ENCODE measurements at regions not wholly inside any gene's neighbourhood (a gene's known extent, or its start where the extent isn't known, plus 50 kb on each side); places are given as distances from the start of the nearest gene placed in this dataset.

DNA sequence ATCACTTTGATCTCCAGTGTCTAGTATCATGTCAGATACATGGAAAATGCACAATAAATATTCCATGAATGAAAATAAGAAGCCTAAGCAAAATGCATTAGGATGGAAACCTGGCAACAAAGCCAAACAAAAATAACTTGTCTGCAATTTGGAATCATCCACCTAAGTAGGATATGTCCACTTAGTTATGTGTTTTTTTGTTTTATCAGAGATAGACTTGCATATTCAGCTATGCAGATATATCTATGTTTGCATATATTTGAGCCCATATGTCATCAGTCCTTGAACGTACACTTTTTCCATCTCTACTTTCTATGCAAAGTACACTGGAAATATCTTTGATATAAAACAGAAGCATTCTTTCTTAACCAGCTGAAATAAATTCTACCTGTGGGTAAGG is 707.1 kb downstream of the EFNA5 start:
- no peak for DNase-seq (ENCODE audit: extremely low read depth, low read depth)
- no peak overlapping the region for H3K4me3 ChIP-seq (replicated peaks; ENCODE audit: low read depth, low read length)
- TF ChIP-seq, protein P1, sequence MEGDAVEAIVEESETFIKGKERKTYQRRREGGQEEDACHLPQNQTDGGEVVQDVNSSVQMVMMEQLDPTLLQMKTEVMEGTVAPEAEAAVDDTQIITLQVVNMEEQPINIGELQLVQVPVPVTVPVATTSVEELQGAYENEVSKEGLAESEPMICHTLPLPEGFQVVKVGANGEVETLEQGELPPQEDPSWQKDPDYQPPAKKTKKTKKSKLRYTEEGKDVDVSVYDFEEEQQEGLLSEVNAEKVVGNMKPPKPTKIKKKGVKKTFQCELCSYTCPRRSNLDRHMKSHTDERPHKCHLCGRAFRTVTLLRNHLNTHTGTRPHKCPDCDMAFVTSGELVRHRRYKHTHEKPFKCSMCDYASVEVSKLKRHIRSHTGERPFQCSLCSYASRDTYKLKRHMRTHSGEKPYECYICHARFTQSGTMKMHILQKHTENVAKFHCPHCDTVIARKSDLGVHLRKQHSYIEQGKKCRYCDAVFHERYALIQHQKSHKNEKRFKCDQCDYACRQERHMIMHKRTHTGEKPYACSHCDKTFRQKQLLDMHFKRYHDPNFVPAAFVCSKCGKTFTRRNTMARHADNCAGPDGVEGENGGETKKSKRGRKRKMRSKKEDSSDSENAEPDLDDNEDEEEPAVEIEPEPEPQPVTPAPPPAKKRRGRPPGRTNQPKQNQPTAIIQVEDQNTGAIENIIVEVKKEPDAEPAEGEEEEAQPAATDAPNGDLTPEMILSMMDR (IDR thresholded peaks at IDR 0.05; ENCODE audit: low read depth, low read length, missing control alignments) = no peak

DNA sequence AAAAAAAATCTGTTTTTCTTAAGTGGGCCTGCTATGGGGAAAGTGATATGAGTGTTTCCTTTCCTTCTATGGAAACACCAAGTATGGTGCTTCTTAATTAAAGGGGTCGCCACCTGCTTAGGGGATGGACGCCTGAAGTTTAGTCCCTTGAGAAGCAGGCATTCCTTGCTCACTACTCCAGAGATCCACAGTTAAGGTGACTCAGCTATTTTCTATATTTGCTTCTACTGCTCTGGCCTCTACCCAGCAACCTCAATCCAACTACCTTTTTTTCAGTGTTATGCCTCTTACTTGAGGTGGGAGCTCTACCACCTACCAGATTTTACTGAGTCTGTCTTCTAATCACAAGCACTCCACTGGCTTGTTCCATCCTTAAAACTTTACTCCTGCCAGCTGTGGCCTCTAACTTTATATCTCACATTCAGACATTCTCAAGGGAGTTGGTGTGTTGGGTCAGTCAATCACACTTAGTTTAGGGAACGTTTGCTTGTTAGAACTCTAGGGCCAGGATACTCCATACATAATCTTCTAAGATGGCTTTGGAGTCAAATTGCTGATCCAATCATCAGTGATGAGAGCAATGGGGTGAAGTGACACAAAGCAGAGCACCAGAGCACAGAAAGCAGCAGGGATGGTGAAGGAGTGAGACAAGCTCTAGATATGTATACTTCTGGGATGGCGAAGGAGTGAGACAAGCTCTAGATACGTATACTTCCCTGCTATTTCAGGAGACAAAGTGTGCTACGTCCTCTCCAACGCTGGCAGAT is 708.1 kb downstream of the EFNA5 start:
- no peak for DNase-seq (ENCODE audit: extremely low read depth, low read depth)
- no peak overlapping the region for H3K4me3 ChIP-seq (replicated peaks; ENCODE audit: low read depth, low read length)
- TF ChIP-seq, protein P1 (IDR thresholded peaks at IDR 0.05; ENCODE audit: low read depth, low read length, missing control alignments) = no peak

DNA sequence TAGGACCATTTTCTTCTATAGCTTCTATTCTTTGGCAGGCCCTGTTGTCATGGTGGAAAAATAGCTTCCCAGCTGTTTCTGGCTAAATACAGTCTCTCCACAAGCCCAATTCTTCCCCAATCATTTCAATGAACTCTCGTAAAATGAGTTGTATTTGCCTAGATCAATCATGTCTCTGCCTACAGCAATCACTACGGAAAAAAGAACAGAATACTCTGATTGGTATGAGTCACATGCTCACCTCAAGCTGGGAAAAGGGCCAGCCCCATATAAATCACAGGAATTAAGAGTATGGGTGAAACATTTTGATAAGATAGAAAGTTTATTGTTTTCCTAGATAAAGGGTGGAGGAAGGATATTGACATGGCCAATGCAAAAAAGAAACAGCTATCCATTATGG is 711.4 kb downstream of the EFNA5 start:
- DNase-seq (ENCODE audit: extremely low read depth, low read depth) = no peak
- TF ChIP-seq, protein P1 (IDR thresholded peaks at IDR 0.05; ENCODE audit: low read depth, low read length, missing control alignments) = no peak
- H3K4me3 ChIP-seq (replicated peaks; ENCODE audit: low read depth, low read length) = no peak overlapping the region

DNA sequence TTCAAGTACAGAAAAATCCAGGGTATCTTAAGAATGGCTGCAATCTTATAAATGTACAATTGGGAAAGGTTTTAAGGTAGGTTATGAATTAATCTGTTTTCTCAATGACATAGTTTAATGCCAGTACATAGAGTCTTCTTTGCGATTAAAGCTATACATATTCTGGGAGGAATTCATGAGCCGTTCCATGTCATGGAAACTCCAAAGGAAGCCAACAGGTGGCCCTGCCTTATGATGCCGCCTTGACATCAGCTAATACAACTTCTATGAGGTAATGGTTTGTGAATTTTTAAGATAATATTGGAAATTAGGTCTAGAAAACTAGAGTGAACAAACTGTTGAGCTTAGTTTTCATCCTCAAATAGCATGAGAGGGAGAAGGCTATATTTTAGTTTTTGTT is 713.4 kb downstream of the EFNA5 start:
- DNase-seq (ENCODE audit: extremely low read depth, low read depth) = no peak
- TF ChIP-seq, protein P1 (IDR thresholded peaks at IDR 0.05; ENCODE audit: low read depth, low read length, missing control alignments) = no peak
- no peak overlapping the region for H3K4me3 ChIP-seq (replicated peaks; ENCODE audit: low read depth, low read length)

DNA sequence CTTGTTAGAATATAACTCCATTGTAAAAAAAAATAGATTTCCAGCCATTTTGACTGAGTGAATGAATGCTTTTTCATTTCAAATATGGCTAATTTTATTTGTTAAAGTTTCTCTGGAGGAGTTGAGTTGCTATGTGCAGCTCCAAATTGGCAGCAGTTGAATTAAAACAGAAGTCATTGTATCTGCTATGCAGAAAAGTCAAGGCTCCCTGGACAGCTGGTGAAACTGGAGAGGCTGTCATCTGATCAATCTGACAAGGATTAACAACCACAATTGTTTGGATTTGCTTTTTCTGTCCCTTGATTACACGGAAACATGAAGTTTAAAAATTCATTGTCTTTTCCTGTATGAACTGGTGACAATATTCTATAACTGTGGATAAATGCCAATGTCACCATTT is 713.9 kb downstream of the EFNA5 start:
- H3K4me3 ChIP-seq (replicated peaks; ENCODE audit: low read depth, low read length) = no peak overlapping the region
- TF ChIP-seq, protein P1 (IDR thresholded peaks at IDR 0.05; ENCODE audit: low read depth, low read length, missing control alignments) = no peak
- DNase-seq (ENCODE audit: extremely low read depth, low read depth) = no peak

DNA sequence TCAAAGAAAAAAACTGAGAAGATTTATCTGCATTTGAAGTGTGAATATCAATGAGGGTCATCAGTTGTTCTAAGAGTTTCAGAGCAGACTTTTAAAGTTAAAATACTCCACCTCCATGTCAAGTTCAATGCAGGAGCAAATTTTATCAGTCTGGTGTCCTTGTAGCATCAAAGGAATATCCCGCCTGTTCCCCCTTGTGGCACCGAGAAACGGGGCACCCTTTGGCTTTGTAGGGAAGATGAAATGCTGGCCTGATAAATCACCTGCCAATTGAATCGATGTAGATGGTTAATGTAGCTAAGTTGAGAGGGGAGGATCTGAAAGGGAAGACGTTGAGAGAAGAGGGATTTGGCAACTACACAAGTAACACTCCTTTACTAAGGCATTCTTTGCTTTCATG is 714.5 kb downstream of the EFNA5 start:
- H3K4me3 ChIP-seq (replicated peaks; ENCODE audit: low read depth, low read length) = no peak overlapping the region
- no peak for DNase-seq (ENCODE audit: extremely low read depth, low read depth)
- TF ChIP-seq, protein P1 (IDR thresholded peaks at IDR 0.05; ENCODE audit: low read depth, low read length, missing control alignments) = no peak

DNA sequence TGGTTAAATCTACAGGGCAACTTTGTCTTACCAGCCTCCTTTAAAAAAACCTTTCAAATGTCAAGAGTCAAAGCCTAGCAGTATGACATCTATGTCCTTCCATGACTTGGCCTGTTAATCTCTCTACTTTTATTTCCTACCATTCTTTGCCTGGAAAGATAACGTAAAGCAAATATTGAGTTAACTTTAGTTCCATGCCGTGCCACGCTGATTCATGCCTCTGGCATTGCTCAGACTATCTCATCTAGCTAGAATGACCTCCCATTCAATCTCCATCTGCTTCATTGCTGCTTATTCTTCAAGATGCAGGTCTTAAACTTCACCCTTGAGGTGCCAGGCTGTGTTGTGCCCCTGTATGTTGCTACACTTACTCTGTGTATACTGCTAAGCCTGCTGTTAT is 729.8 kb downstream of the EFNA5 start:
- H3K4me3 ChIP-seq (replicated peaks; ENCODE audit: low read depth, low read length) = no peak overlapping the region
- no peak for DNase-seq (ENCODE audit: extremely low read depth, low read depth)
- TF ChIP-seq, protein P1 (IDR thresholded peaks at IDR 0.05; ENCODE audit: low read depth, low read length, missing control alignments) = no peak

Measured in HFF-Myc (cell line).